IMR-90 (cell line): ENCODE measurements at regions not wholly inside any gene's neighbourhood (a gene's known extent, or its start where the extent isn't known, plus 50 kb on each side); places are given as distances from the start of the nearest gene placed in this dataset.

ENCODE experiments used
- ATAC-seq: fragments of 200-7000 bp; cut with Tn5 transposase; 2 replicates; pipeline ENCODE4 v1.9.1; 2020; ENCODE audit warnings: low read depth, mild to moderate bottlenecking, moderate library complexity
- BruUV-seq: library from RNA; stranded (reverse); fragments of 400-500 nt; replicated peaks from 2 replicates; lab custom pipeline; 2021; lab: Mats Ljungman, UMichigan
- CTCF ChIA-PET: fragments of 300-600 bp; formaldehyde crosslinking; extraction: SDS; loops from one replicate; lab custom pipeline; 2021; ENCODE audit warnings: antibody characterized with exemption; lab: Yijun Ruan, JAX
- POLR2A ChIA-PET: fragments of 300-600 bp; sonication (Branson Sonifier 250); formaldehyde crosslinking; loops from one replicate; lab custom pipeline; 2022; ENCODE audit warnings: antibody characterized with exemption; ENCODE audit not compliant: unreplicated experiment; lab: Charles Lee
- DNase-seq: peaks from one replicate; pipeline ENCODE4 v3.0.0; 2013
- H2AFZ ChIP-seq: replicated peaks from 2 replicates; pipeline ENCODE3; 2013; ENCODE audit warnings: low read length, mild to moderate bottlenecking; ENCODE audit not compliant: poor library complexity
- H2AK5ac ChIP-seq: 2 replicates; pipeline ENCODE4 v1.6.1; 2013; ENCODE audit warnings: low read depth, low read length, inconsistent platforms
- H2AK9ac ChIP-seq: replicated peaks from 2 replicates; pipeline ENCODE3; 2013; ENCODE audit warnings: mild to moderate bottlenecking, low read depth, low read length, moderate library complexity; ENCODE audit not compliant: poor library complexity
- H2BK120ac ChIP-seq: 2 replicates; pipeline ENCODE4 v1.6.1; 2013; ENCODE audit warnings: low read depth, low read length, inconsistent platforms
- H2BK15ac ChIP-seq: 3 replicates; pipeline ENCODE4 v1.6.1; 2013; ENCODE audit warnings: low read depth, low read length, inconsistent platforms
- H2BK20ac ChIP-seq: 2 replicates; pipeline ENCODE4 v1.6.1; 2013; ENCODE audit warnings: low read depth, mild to moderate bottlenecking, inconsistent platforms, low read length, moderate library complexity
- H2BK5ac ChIP-seq: 2 replicates; pipeline ENCODE4 v1.6.1; 2013; ENCODE audit warnings: mild to moderate bottlenecking, low read depth, low read length, inconsistent platforms; ENCODE audit not compliant: poor library complexity, severe bottlenecking
- H3K14ac ChIP-seq: replicated peaks from 2 replicates; pipeline ENCODE4 v1.6.1; 2013; ENCODE audit warnings: low read depth, low read length, inconsistent platforms
- H3K18ac ChIP-seq: 2 replicates; pipeline ENCODE4 v1.6.1; 2013; ENCODE audit warnings: low read depth, low read length, control low read depth
- H3K23ac ChIP-seq: 2 replicates; pipeline ENCODE4 v1.6.1; 2013; ENCODE audit warnings: low read depth, low read length, inconsistent platforms
- H3K27ac ChIP-seq: 2 replicates; pipeline ENCODE4 v1.5.1; 2013; ENCODE audit warnings: mild to moderate bottlenecking, control low read depth, low read length; ENCODE audit not compliant: insufficient read depth
- H3K27me3 ChIP-seq: 2 replicates; pipeline ENCODE4 v1.6.1; 2013; ENCODE audit warnings: low read length; ENCODE audit not compliant: control insufficient read depth, insufficient read depth
- H3K36me3 ChIP-seq: 2 replicates; pipeline ENCODE4 v1.6.1; 2013; ENCODE audit warnings: low read length, mixed read lengths; ENCODE audit not compliant: control insufficient read depth, insufficient read depth
- H3K4ac ChIP-seq: 2 replicates; pipeline ENCODE4 v1.6.1; 2013; ENCODE audit warnings: low read depth, low read length, inconsistent platforms
- H3K4me1 ChIP-seq: 2 replicates; pipeline ENCODE4 v1.6.1; 2013; ENCODE audit warnings: low read length, mixed read lengths; ENCODE audit not compliant: control insufficient read depth, insufficient read depth
- H3K4me2 ChIP-seq: 2 replicates; pipeline ENCODE4 v1.6.1; 2013; ENCODE audit warnings: low read depth, mild to moderate bottlenecking, control low read depth, low read length, moderate library complexity
- H3K4me3 ChIP-seq: 2 replicates; pipeline ENCODE4 v1.5.1; 2013; ENCODE audit warnings: low read depth, mild to moderate bottlenecking, control low read depth, low read length, moderate library complexity; ENCODE audit not compliant: insufficient read depth
- H3K56ac ChIP-seq: 2 replicates; pipeline ENCODE4 v1.6.1; 2013; ENCODE audit warnings: low read length, inconsistent platforms; ENCODE audit not compliant: insufficient read depth; ENCODE audit errors: extremely low read depth
- H3K79me1 ChIP-seq, 2 experiments: 2 replicates each; pipeline ENCODE4 v1.6.1; 2013; ENCODE audit warnings: low read length in 2 of 2, inconsistent platforms in 1 of 2, low read depth in 1 of 2
- H3K9ac ChIP-seq: 2 replicates; pipeline ENCODE4 v1.6.1; 2013; ENCODE audit warnings: low read depth, low read length, control low read depth
- H3K9me1 ChIP-seq: 2 replicates; pipeline ENCODE4 v1.6.1; 2013; ENCODE audit warnings: low read length, inconsistent platforms; ENCODE audit not compliant: insufficient read depth
- H3K9me3 ChIP-seq: 2 replicates; pipeline ENCODE4 v1.6.1; 2013; ENCODE audit warnings: low read length; ENCODE audit not compliant: control insufficient read depth, insufficient read depth
- H4K20me1 ChIP-seq: 2 replicates; pipeline ENCODE4 v1.6.1; 2013; ENCODE audit warnings: low read length, inconsistent platforms; ENCODE audit not compliant: insufficient read depth
- H4K5ac ChIP-seq: 2 replicates; pipeline ENCODE4 v1.6.1; 2013; ENCODE audit warnings: mild to moderate bottlenecking, low read depth, low read length, control low read depth
- H4K8ac ChIP-seq, 2 experiments: 2 replicates each; pipeline ENCODE4 v1.6.1; 2013; ENCODE audit warnings: low read depth in 2 of 2, low read length in 2 of 2, control low read depth in 1 of 2, inconsistent platforms in 1 of 2
- H4K91ac ChIP-seq: 2 replicates; pipeline ENCODE4 v1.6.1; 2013; ENCODE audit warnings: low read depth, low read length, inconsistent platforms; ENCODE audit not compliant: insufficient read depth
- BHLHE40 ChIP-seq: fragments of 150-350 bp; IDR thresholded peaks from 2 replicates; pipeline ENCODE4 v1.6.1; 2016; ENCODE audit warnings: mild to moderate bottlenecking, low read depth, low read length
- ELK1 ChIP-seq: fragments of 150-350 bp; IDR thresholded peaks from 2 replicates; pipeline ENCODE4 v1.6.1; 2016; ENCODE audit warnings: low read depth, mild to moderate bottlenecking, low read length, moderate library complexity, borderline replicate concordance
- MAFK ChIP-seq: IDR thresholded peaks from 2 replicates; pipeline ENCODE4 v1.6.1; 2012; ENCODE audit warnings: low read depth, low read length, improper control_type of control experiment
- MXI1 ChIP-seq: IDR thresholded peaks from 2 replicates; pipeline ENCODE4 v1.6.1; 2012; ENCODE audit warnings: low read depth, mild to moderate bottlenecking, low read length, moderate library complexity, borderline replicate concordance
- RAD21 ChIP-seq: IDR thresholded peaks from 2 replicates; pipeline ENCODE4 v1.6.1; 2012; ENCODE audit warnings: low read length, improper control_type of control experiment
- RCOR1 ChIP-seq: IDR thresholded peaks from 2 replicates; pipeline ENCODE4 v1.6.1; 2012; ENCODE audit warnings: mild to moderate bottlenecking, low read length, improper control_type of control experiment; ENCODE audit not compliant: insufficient replicate concordance
- SMC3 ChIP-seq: fragments of 150-350 bp; IDR thresholded peaks from 2 replicates; pipeline ENCODE4 v1.6.1; 2016; ENCODE audit warnings: low read depth, mild to moderate bottlenecking, antibody characterized with exemption, low read length, moderate library complexity
- WGBS, 2 experiments: methylation state at CpG; one replicate each; pipeline versions ENCODE4 v1.1.5 to v1.1.7; 2013; ENCODE audit warnings: missing lambda C conversion rate in 2 of 2; ENCODE audit not compliant: insufficient read length in 1 of 2; ENCODE audit errors: extremely low coverage in 2 of 2; 5-methylcytosine and 5-hydroxymethylcytosine counted together
- dilution Hi-C: fragments of 300-500 bp; cut with HindIII; formaldehyde crosslinking; loops from one replicate; pipeline ENCODE4 v1.14.3; 2018; ENCODE audit warnings: low sequenced_read_pairs; ENCODE audit not compliant: unreplicated experiment
- in situ Hi-C: fragments of 300-500 bp; cut with MboI; formaldehyde crosslinking; loops from 3 replicates; pipeline ENCODE4 v1.14.3; 2019; ENCODE audit warnings: low sequenced_read_pairs, inconsistent platforms, mixed read lengths
- intact Hi-C: fragments of 100-400 bp; cut with micrococcal nuclease; formaldehyde crosslinking; loops from 2 replicates; pipeline ENCODE4 v1.10.0; 2022

- in situ Hi-C loops (no loop called here), dilution Hi-C loops (no loop called here), intact Hi-C loops (loop anchor here (5.0 kb wide), 1 partner anchor 42 kb away; no protein-coding TSS in a partner anchor)
- H3K4me2 ChIP-seq, result no peak overlapping the region
- 100% methylated on average over 1 of the region's 1 CpG; no CpG with 5 or more reads in 1 of the 2 experiments for WGBS, 2 experiments
- peaks cover 5% of the 10 kb centered on the region for H3K9me1 ChIP-seq
- peak overlapping the region; percentile 12 for H2BK5ac ChIP-seq
- no TSS peak for BruUV-seq
- H3K56ac ChIP-seq, result no peak overlapping the region
- no peaks in the 10 kb centered on the region for H4K20me1 ChIP-seq
- DNase-seq (no peak), ATAC-seq (no peak)
- H2AK9ac ChIP-seq, result no peak overlapping the region
- POLR2A ChIA-PET, result interaction anchor here (1.0 kb wide), 1 partner anchor 493 kb away, joined by 3 read pairs; no protein-coding TSS in a partner anchor
- H3K4me3 ChIP-seq, result no peak overlapping the region
- no peak overlapping the region; the same call in 1 of the 2 replicates for H3K4ac ChIP-seq
- no peaks in the 10 kb centered on the region for H3K36me3 ChIP-seq
- no peak overlapping the region for H3K23ac ChIP-seq
- no peak overlapping the region; a peak in 1 of 4 replicates for H4K8ac ChIP-seq
- H2AFZ ChIP-seq, result no peak overlapping the region
- peaks cover 17% of the 10 kb centered on the region for H3K4me1 ChIP-seq
- H3K9me3 ChIP-seq, result no peaks in the 10 kb centered on the region
- no peaks in the 10 kb centered on the region for H3K79me1 ChIP-seq
- H2BK120ac ChIP-seq, result peak overlapping the region; percentile 11; the same call in 1 of the 2 replicates
- TF ChIP-seq BHLHE40, result no peak
- TF ChIP-seq SMC3, result no peak
- no peak for TF ChIP-seq RAD21
- no peak for TF ChIP-seq ELK1
- TF ChIP-seq MXI1, result no peak
- no peak for TF ChIP-seq RCOR1
- no peak for TF ChIP-seq MAFK
- H2BK15ac ChIP-seq, result no peak overlapping the region
- CTCF ChIA-PET, result interaction anchor here (0.7 to 1.3 kb wide), 4 partner anchors 12 to 158 kb away, joined by 3 to 7 read pairs (median 4); no protein-coding TSS in a partner anchor
- H4K91ac ChIP-seq, result no peak overlapping the region; the same call in 1 of the 2 replicates
- H3K27ac ChIP-seq, result no peak overlapping the region
- no peak overlapping the region for H3K14ac ChIP-seq
- H3K18ac ChIP-seq, result peak overlapping the region; percentile 53; the same call in 1 of the 2 replicates
- H3K27me3 ChIP-seq, result no peaks in the 10 kb centered on the region
- no peak overlapping the region for H3K9ac ChIP-seq
- no peak overlapping the region; the same call in 1 of the 2 replicates for H2BK20ac ChIP-seq
- H2AK5ac ChIP-seq, result no peak overlapping the region
- H4K5ac ChIP-seq, result peak overlapping the region; percentile 73; the same call in 1 of the 2 replicates
These were observed 307.4 kb upstream of the DDHD1 start for GRCh38 chr14:53460544-53460943.
